Activated naive CD4-positive, alpha-beta T cell treated with anti-CD3 and anti-CD28 coated beads for 36 hours (primary cell): ENCODE measurements at regions not wholly inside any gene's neighbourhood (a gene's known extent, or its start where the extent isn't known, plus 50 kb on each side); places are given as distances from the start of the nearest gene placed in this dataset.
"Not testable (repeated sequence)": the region's sequence is repeated elsewhere in the genome, so short reads cannot be mapped to it uniquely, and the experiment has no call there.

Source experiments
- CTCF ChIA-PET: fragments of 350-600 bp; sonication (Branson Sonifier 250); formaldehyde crosslinking; loops from one replicate; lab custom pipeline; 2021; ENCODE audit warnings: antibody characterized with exemption; lab: Charles Lee
- DNase-seq: peaks from one replicate; pipeline ENCODE4 v3.0.0-alpha.2; 2020
- H3K27ac Mint-ChIP-seq: one replicate; pipeline ENCODE4 v1.8.0; 2021; ENCODE audit warnings: mild to moderate bottlenecking, mixed read lengths
- H3K27me3 Mint-ChIP-seq: one replicate; pipeline ENCODE4 v1.8.0; 2021; ENCODE audit warnings: low read depth, mixed read lengths
- H3K36me3 Mint-ChIP-seq: one replicate; pipeline ENCODE4 v1.8.0; 2021; ENCODE audit warnings: low read depth, mixed read lengths
- H3K4me1 Mint-ChIP-seq: one replicate; pipeline ENCODE4 v1.8.0; 2021; ENCODE audit warnings: low read depth, mixed read lengths
- H3K4me3 Mint-ChIP-seq: one replicate; pipeline ENCODE4 v1.8.0; 2021; ENCODE audit warnings: mild to moderate bottlenecking, moderate library complexity, mixed read lengths
- H3K9me3 Mint-ChIP-seq: one replicate; pipeline ENCODE4 v1.8.0; 2021; ENCODE audit warnings: mixed read lengths
- intact Hi-C: fragments of 100-400 bp; cut with micrococcal nuclease; formaldehyde crosslinking; loops from one replicate; pipeline ENCODE4 v1.15.1; 2023

DNA sequence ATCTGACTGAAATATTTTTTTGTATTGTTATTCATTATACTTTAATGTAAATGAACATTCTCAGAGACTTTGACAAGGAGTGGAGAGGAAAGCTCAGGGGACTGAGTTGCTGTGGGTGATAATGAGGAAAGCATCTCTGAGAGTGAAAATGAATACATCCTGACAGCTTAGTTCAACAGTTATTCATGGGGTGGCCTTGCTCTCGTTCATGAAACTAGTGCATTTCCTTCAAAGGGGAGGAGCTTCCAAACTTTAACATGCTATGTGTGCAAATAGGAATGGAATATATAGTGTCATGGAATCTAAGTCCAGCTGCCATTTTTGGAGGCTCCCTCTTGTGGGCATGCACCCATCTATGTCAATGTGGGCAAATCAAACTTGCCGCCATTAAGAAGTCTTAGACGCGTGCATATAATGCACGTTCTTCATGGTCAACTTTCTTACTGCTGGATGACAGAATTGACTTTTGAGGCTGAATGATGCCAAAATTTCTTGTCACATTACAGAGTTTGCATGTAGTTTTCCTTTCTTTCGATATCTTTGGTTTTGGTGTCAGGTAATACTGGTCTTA is 124.3 kb upstream of the TMEM170B start:
- intact Hi-C loops, result loop anchor here (1.0 to 2.0 kb wide), 7 partner anchors 31 to 268 kb away; partner anchors contain the start of gene NEDD9
- Mint-ChIP-seq H3K27me3 (no peaks in the 10 kb centered on the region), H3K4me1 (peaks cover 33% of the 10 kb centered on the region), H3K27ac (peak overlapping the region; percentile 21), H3K36me3 (no peaks in the 10 kb centered on the region), H3K9me3 (peaks cover 3% of the 10 kb centered on the region), H3K4me3 (no peak overlapping the region)
- DNase-seq, result peak; percentile 7
- CTCF ChIA-PET, result interaction anchor here (0.5 to 1.6 kb wide), 4 partner anchors 9 to 46 kb away, joined by 3 to 5 read pairs (median 3); no protein-coding TSS in a partner anchor

DNA sequence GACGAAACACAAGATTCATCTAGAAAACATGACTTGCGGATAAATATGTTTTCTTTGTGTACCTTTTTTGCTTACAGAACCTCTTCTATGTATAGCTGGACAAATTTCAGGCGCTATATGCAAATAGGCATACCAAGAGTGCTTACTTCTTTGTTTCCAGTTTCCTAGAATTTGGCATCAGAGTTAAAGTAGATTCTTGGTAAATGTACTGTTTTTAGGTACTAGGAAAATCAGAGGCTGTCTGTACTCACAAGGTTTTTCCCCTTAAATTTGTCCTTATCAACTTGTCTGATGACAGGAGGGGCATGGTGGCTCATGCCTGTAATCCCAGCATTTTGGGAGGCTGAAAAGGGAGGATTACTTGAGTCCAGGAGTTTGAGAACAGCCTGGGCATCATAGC is 124.9 kb upstream of the TMEM170B start:
- no peak for DNase-seq
- no peaks in the 10 kb centered on the region for H3K36me3 Mint-ChIP-seq
- intact Hi-C loops, result loop anchor here (1.0 to 2.0 kb wide), 8 partner anchors 30 to 268 kb away; partner anchors contain the start of gene NEDD9
- H3K27ac Mint-ChIP-seq, result no peak overlapping the region
- no peaks in the 10 kb centered on the region for H3K27me3 Mint-ChIP-seq
- H3K4me1 Mint-ChIP-seq, result peaks cover 33% of the 10 kb centered on the region
- peaks cover 3% of the 10 kb centered on the region for H3K9me3 Mint-ChIP-seq
- CTCF ChIA-PET, result interaction anchor here (0.5 to 1.6 kb wide), 4 partner anchors 9 to 47 kb away, joined by 3 to 5 read pairs (median 3); no protein-coding TSS in a partner anchor
- no peak overlapping the region for H3K4me3 Mint-ChIP-seq

- intact Hi-C loops, result loop anchor here (1.0 to 2.0 kb wide), 4 partner anchors 137 to 267 kb away; partner anchors contain the start of gene NEDD9
- CTCF ChIA-PET, result no interaction called here
- H3K36me3 Mint-ChIP-seq, result no peaks in the 10 kb centered on the region
- H3K4me3 Mint-ChIP-seq, result no peak overlapping the region
- peaks cover 33% of the 10 kb centered on the region for H3K4me1 Mint-ChIP-seq
- peaks cover 3% of the 10 kb centered on the region for H3K9me3 Mint-ChIP-seq
- no peaks in the 10 kb centered on the region for H3K27me3 Mint-ChIP-seq
- no peak for DNase-seq
- no peak overlapping the region for H3K27ac Mint-ChIP-seq
These were observed 125.5 kb upstream of the TMEM170B start for GRCh38 chr6:11412011-11412424.

DNA sequence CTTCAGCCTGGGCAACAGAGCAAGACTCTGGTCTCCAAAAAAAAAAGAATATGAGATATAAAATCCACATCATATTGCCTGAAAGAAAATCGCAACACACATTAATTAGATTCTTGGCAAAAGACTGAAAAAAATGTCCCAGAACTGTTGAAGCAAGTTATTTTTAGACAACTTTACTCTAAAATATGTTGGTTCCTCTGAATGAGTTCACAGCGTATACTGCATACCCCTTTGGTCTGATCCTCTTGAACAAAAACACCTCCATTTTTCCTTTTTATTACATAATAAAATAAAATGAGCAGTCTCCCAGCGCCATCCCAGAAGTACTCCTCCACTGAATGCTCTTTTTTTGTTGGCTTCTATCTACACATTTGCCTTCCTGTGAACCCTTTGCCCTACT is 126.0 kb upstream of the TMEM170B start:
- peaks cover 33% of the 10 kb centered on the region for H3K4me1 Mint-ChIP-seq
- no peaks in the 10 kb centered on the region for H3K27me3 Mint-ChIP-seq
- CTCF ChIA-PET, result interaction anchor here (1.1 to 1.9 kb wide), 2 partner anchors 8 to 11 kb away, joined by 3 to 4 read pairs; no protein-coding TSS in a partner anchor
- H3K9me3 Mint-ChIP-seq, result peaks cover 3% of the 10 kb centered on the region
- intact Hi-C loops, result no loop called here
- H3K36me3 Mint-ChIP-seq, result no peaks in the 10 kb centered on the region
- H3K4me3 Mint-ChIP-seq, result no peak overlapping the region
- no peak overlapping the region for H3K27ac Mint-ChIP-seq
- DNase-seq, result no peak

DNA sequence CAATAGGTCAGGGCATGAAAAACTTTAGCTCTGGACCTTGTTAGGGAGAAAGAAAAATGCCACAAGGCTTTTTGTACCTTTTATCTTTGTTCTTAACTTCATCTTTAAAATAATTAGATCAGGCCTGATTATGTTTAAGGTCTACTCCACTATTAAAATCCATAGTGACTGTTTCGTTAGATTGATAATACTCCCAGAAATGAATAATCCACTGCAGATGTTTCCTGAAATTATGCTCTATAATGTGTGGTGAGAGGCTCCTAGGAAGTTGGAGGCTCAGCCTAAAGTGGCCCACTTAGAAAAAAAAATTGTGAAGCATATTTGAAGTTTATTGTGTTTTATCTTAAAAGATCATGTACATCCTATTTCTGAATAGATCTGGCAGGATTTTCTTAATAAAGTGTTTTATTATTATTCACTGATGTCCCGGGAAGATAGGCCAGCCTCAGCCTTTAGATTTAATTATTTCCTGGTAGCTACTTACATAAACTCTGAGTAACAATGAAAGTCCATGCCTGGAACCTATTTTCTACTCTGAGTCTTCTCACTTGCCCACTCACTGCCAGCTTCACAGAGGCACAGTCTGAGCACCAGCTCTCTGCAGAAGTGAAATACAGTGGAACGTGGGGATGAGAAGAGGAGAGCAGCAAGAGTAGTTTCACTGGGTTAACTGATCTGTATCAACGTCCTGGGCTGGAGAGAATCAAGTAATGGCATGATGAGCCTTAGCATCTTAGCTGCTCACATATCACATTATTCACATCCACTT is 126.8 kb upstream of the TMEM170B start:
- peaks cover 33% of the 10 kb centered on the region for H3K4me1 Mint-ChIP-seq
- no peaks in the 10 kb centered on the region for H3K9me3 Mint-ChIP-seq
- H3K36me3 Mint-ChIP-seq, result no peaks in the 10 kb centered on the region
- H3K4me3 Mint-ChIP-seq, result no peak overlapping the region
- H3K27me3 Mint-ChIP-seq, result no peaks in the 10 kb centered on the region
- H3K27ac Mint-ChIP-seq, result peak overlapping the region; percentile 51
- CTCF ChIA-PET, result interaction anchor here (1.1 to 2.7 kb wide), 3 partner anchors 9 to 85 kb away, joined by 3 to 7 read pairs (median 4); no protein-coding TSS in a partner anchor
- DNase-seq, result peak; percentile 22
- intact Hi-C loops, result no loop called here

- Mint-ChIP-seq H3K4me1 (peaks cover 25% of the 10 kb centered on the region), H3K36me3 (no peaks in the 10 kb centered on the region), H3K27me3 (no peaks in the 10 kb centered on the region), H3K4me3 (no peak overlapping the region), H3K27ac (no peak overlapping the region), H3K9me3 (no peaks in the 10 kb centered on the region)
- CTCF ChIA-PET, result interaction anchor here (2.7 kb wide), 1 partner anchor 86 kb away, joined by 7 read pairs; no protein-coding TSS in a partner anchor
- intact Hi-C loops, result no loop called here
- no peak for DNase-seq
These were observed 128.2 kb upstream of the TMEM170B start for GRCh38 chr6:11409371-11409770.

- Mint-ChIP-seq H3K9me3 (no peaks in the 10 kb centered on the region), H3K4me1 (peaks cover 12% of the 10 kb centered on the region), H3K27me3 (no peaks in the 10 kb centered on the region), H3K4me3 (no peak overlapping the region), H3K27ac (no peak overlapping the region), H3K36me3 (no peaks in the 10 kb centered on the region)
- DNase-seq, result no peak
- intact Hi-C loops, result no loop called here
- CTCF ChIA-PET, result no interaction called here
These were observed 130.1 kb upstream of the TMEM170B start for GRCh38 chr6:11407414-11407813.

GRCh38 chr6:11404838-11405237 is 132.7 kb upstream of the TMEM170B start:
- H3K4me1 Mint-ChIP-seq, result no peaks in the 10 kb centered on the region

GRCh38 chr6:11404081-11404480 is 133.5 kb upstream of the TMEM170B start:
- Mint-ChIP-seq H3K4me3 (no peak overlapping the region), H3K27me3 (no peaks in the 10 kb centered on the region), H3K36me3 (no peaks in the 10 kb centered on the region)

More at GRCh38 chr6:11404838-11405237, 132.7 kb upstream of the TMEM170B start:
- CTCF ChIA-PET, result interaction anchor here (0.6 to 1.4 kb wide), 3 partner anchors 9 to 91 kb away, joined by 3 to 4 read pairs (median 3); no protein-coding TSS in a partner anchor
- no peak for DNase-seq
- Mint-ChIP-seq H3K36me3 (no peaks in the 10 kb centered on the region), H3K4me3 (no peak overlapping the region), H3K9me3 (no peaks in the 10 kb centered on the region), H3K27ac (no peak overlapping the region), H3K27me3 (no peaks in the 10 kb centered on the region)
- intact Hi-C loops, result no loop called here

DNA sequence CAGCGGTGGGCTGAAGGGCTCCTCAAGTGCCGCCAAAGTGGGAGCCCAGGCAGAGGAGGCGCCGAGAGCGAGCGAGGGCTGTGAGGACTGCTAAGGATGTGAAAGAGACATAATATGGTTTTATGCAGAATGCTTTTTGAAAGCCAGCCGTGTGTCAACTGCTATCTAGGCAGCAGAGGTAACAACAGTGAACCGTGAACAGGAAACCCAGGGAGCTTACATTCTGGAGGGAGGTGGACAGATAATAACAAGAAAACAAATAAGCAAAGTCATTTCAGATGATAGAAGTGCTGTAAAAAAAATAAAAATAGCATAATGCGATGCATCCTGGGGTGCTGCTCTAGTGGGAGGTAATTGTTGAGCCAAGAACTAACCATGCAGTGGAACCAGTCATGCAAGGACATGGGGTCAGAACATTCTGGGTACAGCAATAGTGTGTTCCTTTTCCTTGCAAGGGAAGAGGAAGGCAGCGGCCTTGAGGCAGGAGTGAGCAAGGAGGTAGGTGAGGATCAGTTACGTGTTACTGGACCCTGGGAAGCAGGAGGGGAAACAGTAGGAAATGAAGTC is 134.4 kb upstream of the TMEM170B start:
- no peaks in the 10 kb centered on the region for H3K27me3 Mint-ChIP-seq
- intact Hi-C loops, result no loop called here
- CTCF ChIA-PET, result interaction anchor here (1.4 kb wide), 1 partner anchor 10 kb away, joined by 3 read pairs; no protein-coding TSS in a partner anchor
- no peaks in the 10 kb centered on the region for H3K36me3 Mint-ChIP-seq
- no peak for DNase-seq
- no peak overlapping the region for H3K4me3 Mint-ChIP-seq
- H3K4me1 Mint-ChIP-seq, result no peaks in the 10 kb centered on the region
- no peaks in the 10 kb centered on the region for H3K9me3 Mint-ChIP-seq
- no peak overlapping the region for H3K27ac Mint-ChIP-seq

More at GRCh38 chr6:11404081-11404480, 133.5 kb upstream of the TMEM170B start:
- Mint-ChIP-seq H3K4me1 (no peaks in the 10 kb centered on the region), H3K9me3 (no peaks in the 10 kb centered on the region), H3K27ac (no peak overlapping the region)
- intact Hi-C loops, result no loop called here
- CTCF ChIA-PET, result interaction anchor here (0.6 to 1.4 kb wide), 3 partner anchors 9 to 65 kb away, joined by 3 to 4 read pairs (median 4); no protein-coding TSS in a partner anchor
- DNase-seq, result no peak

DNA sequence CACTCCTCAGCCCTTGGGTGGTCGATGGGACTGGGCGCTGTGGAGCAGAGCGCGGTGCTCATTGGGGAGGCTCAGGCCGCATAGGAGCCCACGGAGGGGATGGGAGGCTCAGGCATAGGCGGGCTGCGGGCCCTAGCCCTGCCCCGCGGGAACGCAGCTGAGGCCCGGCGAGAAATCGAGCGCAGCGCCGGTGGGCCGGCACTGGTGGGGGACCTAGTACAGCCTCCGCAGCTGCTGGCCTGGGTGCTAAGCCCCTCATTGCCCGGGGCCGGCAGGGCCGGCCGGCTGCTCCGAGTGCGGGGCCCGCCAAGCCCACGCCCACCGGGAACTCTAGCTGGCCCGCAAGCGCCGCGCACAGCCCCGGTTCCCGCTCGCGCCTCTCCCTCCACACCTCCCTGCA is 135.0 kb upstream of the TMEM170B start:
- CTCF ChIA-PET, result interaction anchor here (0.6 to 1.2 kb wide), 2 partner anchors 10 to 139 kb away, joined by 3 read pairs; no protein-coding TSS in a partner anchor
- H3K27ac Mint-ChIP-seq, H3K4me1 Mint-ChIP-seq, H3K4me3 Mint-ChIP-seq, H3K36me3 Mint-ChIP-seq, H3K27me3 Mint-ChIP-seq, H3K9me3 Mint-ChIP-seq, intact Hi-C loops, DNase-seq: not testable (repeated sequence)

GRCh38 chr6:11401954-11402353 is 135.6 kb upstream of the TMEM170B start:
- H3K4me1 Mint-ChIP-seq, DNase-seq, H3K4me3 Mint-ChIP-seq, H3K9me3 Mint-ChIP-seq, intact Hi-C loops, H3K27ac Mint-ChIP-seq, H3K27me3 Mint-ChIP-seq, H3K36me3 Mint-ChIP-seq: not testable (repeated sequence)
- CTCF ChIA-PET, result interaction anchor here (0.6 to 1.2 kb wide), 4 partner anchors 11 to 139 kb away, joined by 3 read pairs; no protein-coding TSS in a partner anchor
